Gastroesophageal sphincter (tissue), 4 donors: ENCODE measurements at regions not wholly inside any gene's neighbourhood (a gene's known extent, or its start where the extent isn't known, plus 50 kb on each side); places are given as distances from the start of the nearest gene placed in this dataset.

Experiments
- ATAC-seq: fragments of 150-250 bp; one replicate; pipeline ENCODE4 v1.9.1; 2016; ENCODE audit warnings: mild to moderate bottlenecking, moderate library complexity
- H3K27ac ChIP-seq, 4 donors: fragments of 200-600 bp; sonication (generic) in 3 of 4; 1 replicate in 3 of 4; 2 replicates in 1 of 4; pipeline ENCODE4 v1.5.1; 2016 to 2019
- H3K27me3 ChIP-seq: fragments of 200-600 bp; sonication (generic); one replicate; pipeline ENCODE4 v1.5.1; 2019
- H3K36me3 ChIP-seq, 2 donors: fragments of 200-600 bp; sonication (generic); one replicate each; pipeline ENCODE4 v1.5.1; 2019; ENCODE audit warnings: control low read depth in 1 of 2
- H3K4me1 ChIP-seq, 3 donors: fragments of 200-600 bp; sonication (generic); 1 replicate in 2 of 3; 2 replicates in 1 of 3; pipeline ENCODE4 v1.5.1; 2016 to 2019; ENCODE audit warnings: control low read depth in 2 of 3
- H3K4me3 ChIP-seq, 2 donors: fragments of 200-600 bp; sonication (generic); one replicate each; pipeline ENCODE4 v1.5.1; 2019; ENCODE audit warnings: mild to moderate bottlenecking in 1 of 2, moderate library complexity in 1 of 2
- H3K9me3 ChIP-seq, 3 donors: fragments of 200-600 bp; sonication (generic); one replicate each; pipeline ENCODE4 v1.5.1; 2017 to 2019; ENCODE audit warnings: control low read depth in 2 of 3
- CTCF ChIP-seq, 4 experiments: fragments of 200-600 bp in 2 of 4; fragments of 450-650 bp in 2 of 4; sonication (generic) in 1 of 4; IDR thresholded peaks; one replicate each; pipeline ENCODE4 v1.5.1; 2017 to 2019; ENCODE audit warnings: antibody characterized with exemption in 4 of 4, mild to moderate bottlenecking in 2 of 4, moderate library complexity in 2 of 4
- EP300 ChIP-seq: sonication (generic); formaldehyde crosslinking; IDR thresholded peaks from one replicate; pipeline ENCODE4 v1.6.1; 2017; ENCODE audit warnings: antibody characterized with exemption, mild to moderate bottlenecking
- POLR2A ChIP-seq, 2 donors: fragments of 450-650 bp; IDR thresholded peaks; one replicate each; pipeline ENCODE4 v1.6.1; 2017; ENCODE audit warnings: antibody characterized with exemption in 2 of 2, mild to moderate bottlenecking in 2 of 2, moderate library complexity in 1 of 2
- POLR2AphosphoS5 ChIP-seq: sonication (generic); formaldehyde crosslinking; IDR thresholded peaks from one replicate; pipeline ENCODE4 v1.6.1; 2017; ENCODE audit warnings: antibody characterized with exemption
- WGBS, 2 donors: methylation state at CpG; one replicate each; pipeline ENCODE4 v1.1.5; 2018; ENCODE audit warnings: low coverage in 1 of 2; 5-methylcytosine and 5-hydroxymethylcytosine counted together

- Histone ChIP-seq H3K36me3 (no peaks in the 10 kb centered on the region), H3K9me3 (no peaks in the 10 kb centered on the region), H3K4me1 (no peaks in the 10 kb centered on the region), H3K27me3 (no peaks in the 10 kb centered on the region), H3K27ac (no peak overlapping the region), H3K4me3 (no peak overlapping the region)
- TF ChIP-seq CTCF (IDR thresholded peaks at IDR 0.05) (no peak), POLR2A (IDR thresholded peaks at IDR 0.05) (no peak), EP300 (no peak), POLR2AphosphoS5 (no peak)
- no peak for ATAC-seq
- 70 to 82% methylated on average over 5 to 6 of the region's 6 CpGs for WGBS, 2 donors
Observed at GRCh38 chr18:38421872-38422615, 856.4 kb upstream of the CELF4 start.

GRCh38 chr18:38421021-38421420 lies 855.4 kb upstream of the CELF4 start:
- Histone ChIP-seq H3K9me3 (no peaks in the 10 kb centered on the region), H3K27me3 (no peaks in the 10 kb centered on the region), H3K4me1 (no peaks in the 10 kb centered on the region), H3K36me3 (no peaks in the 10 kb centered on the region), H3K4me3 (no peak overlapping the region), H3K27ac (no peak overlapping the region)
- no peak for TF ChIP-seq EP300
- no peak for TF ChIP-seq CTCF (IDR thresholded peaks at IDR 0.05)
- no peak for TF ChIP-seq POLR2AphosphoS5
- TF ChIP-seq POLR2A (IDR thresholded peaks at IDR 0.05), result no peak
- WGBS, 2 donors, result 77 to 90% methylated on average over 8 of the region's 10 CpGs
- ATAC-seq, result no peak

GRCh38 chr18:38420611-38421010 lies 855.0 kb upstream of the CELF4 start:
- no peak overlapping the region for H3K4me3 ChIP-seq
- no peak overlapping the region for H3K27ac ChIP-seq
- H3K9me3 ChIP-seq, result no peaks in the 10 kb centered on the region
- 69 to 100% methylated on average over 2 to 3 of the region's 3 CpGs for WGBS, 2 donors
- no peaks in the 10 kb centered on the region for H3K4me1 ChIP-seq
- ATAC-seq, result no peak
- no peaks in the 10 kb centered on the region for H3K27me3 ChIP-seq
- H3K36me3 ChIP-seq, result no peaks in the 10 kb centered on the region
- TF ChIP-seq EP300, result no peak
- no peak for TF ChIP-seq CTCF (IDR thresholded peaks at IDR 0.05)
- no peak for TF ChIP-seq POLR2AphosphoS5
- TF ChIP-seq POLR2A (IDR thresholded peaks at IDR 0.05), result no peak

GRCh38 chr18:38415811-38416210 lies 850.2 kb upstream of the CELF4 start:
- 90 to 100% methylated on average over 3 of the region's 4 CpGs for WGBS, 2 donors
- Histone ChIP-seq H3K27me3 (no peaks in the 10 kb centered on the region), H3K4me1 (no peaks in the 10 kb centered on the region), H3K27ac (no peak overlapping the region), H3K4me3 (no peak overlapping the region), H3K9me3 (no peaks in the 10 kb centered on the region), H3K36me3 (no peaks in the 10 kb centered on the region)
- ATAC-seq, result no peak
- TF ChIP-seq EP300, result no peak
- TF ChIP-seq CTCF (IDR thresholded peaks at IDR 0.05), result no peak
- no peak for TF ChIP-seq POLR2A (IDR thresholded peaks at IDR 0.05)
- TF ChIP-seq POLR2AphosphoS5, result no peak

- Histone ChIP-seq H3K36me3 (no peaks in the 10 kb centered on the region), H3K4me1 (no peaks in the 10 kb centered on the region), H3K9me3 (peaks cover 0 to 8% (median 0%) of the 10 kb centered on the region in 3 donors), H3K4me3 (no peak overlapping the region), H3K27me3 (no peaks in the 10 kb centered on the region), H3K27ac (no peak overlapping the region)
- ATAC-seq, result no peak
- no peak for TF ChIP-seq POLR2AphosphoS5
- no peak for TF ChIP-seq CTCF (IDR thresholded peaks at IDR 0.05)
- no peak for TF ChIP-seq POLR2A (IDR thresholded peaks at IDR 0.05)
- no peak for TF ChIP-seq EP300
- WGBS, 2 donors, result 92 to 95% methylated on average over 2 of the region's 2 CpGs
Observed at GRCh38 chr18:38413193-38413592, 847.6 kb upstream of the CELF4 start.
